ENCODE measurements at regions not wholly inside any gene's neighbourhood (a gene's known extent, or its start where the extent isn't known, plus 50 kb on each side); places are given as distances from the start of the nearest gene placed in this dataset.

DNA sequence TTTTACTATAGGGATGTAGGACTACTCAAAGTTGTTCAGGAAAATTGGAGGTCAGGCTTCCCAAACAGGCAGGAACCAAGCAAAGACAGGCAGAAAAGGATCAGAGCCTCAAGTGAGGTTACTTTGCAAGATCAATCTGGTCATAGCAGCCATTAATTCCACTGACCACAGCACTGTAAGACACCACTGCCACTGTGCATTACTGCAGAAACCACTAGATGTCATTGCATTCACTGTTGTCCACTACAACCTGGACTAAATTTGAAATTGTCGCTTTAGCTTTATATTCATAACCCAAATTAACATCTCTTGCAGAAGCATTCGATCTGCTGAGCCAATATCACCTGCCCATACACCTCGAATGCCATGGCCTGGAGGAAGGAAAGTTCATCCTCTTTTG lies 126.9 kb upstream of the UFL1 start:
- Histone ChIP-seq H3K36me3 (ENCODE audit: insufficient read depth, low read length) (no peaks in the 10 kb centered on the region), H3K9me3 (ENCODE audit: low read length) (no peaks in the 10 kb centered on the region), H3K27me3 (ENCODE audit: insufficient read depth, low read depth, low read length) (no peaks in the 10 kb centered on the region), H3K27ac (ENCODE audit: low read length) (no peak overlapping the region), H3K9me2 (ENCODE audit: insufficient read depth, low read length) (no peaks in the 10 kb centered on the region), H4K20me1 (ENCODE audit: insufficient read depth) (no peaks in the 10 kb centered on the region), H3K9ac (ENCODE audit: low read length) (no peak overlapping the region), H3K4me3 (ENCODE audit: low read length) (no peak overlapping the region), H3F3A (ENCODE audit: insufficient read depth, low read length, poor library complexity, severe bottlenecking) (no peaks in the 10 kb centered on the region), H2AFZ (ENCODE audit: low read depth, low read length) (no peak overlapping the region), H3K4me2 (ENCODE audit: low read length) (no peak overlapping the region), H3K79me2 (replicated peaks; ENCODE audit: insufficient read depth, low read length) (no peaks in the 10 kb centered on the region)
- TF ChIP-seq RAD21 (conservative IDR thresholded peaks at IDR 0.05) (peak; percentile 40), CTCF (IDR thresholded peaks at IDR 0.05; ENCODE audit: poor library complexity, severe bottlenecking) (peak; percentile 45), SMC3 (conservative IDR thresholded peaks at IDR 0.05; ENCODE audit: poor library complexity) (peak; percentile 38), POLR2AphosphoS5 (IDR thresholded peaks at IDR 0.05) (no peak), TAF1 (IDR thresholded peaks at IDR 0.05; ENCODE audit: low read depth) (no peak), MXI1 (conservative IDR thresholded peaks at IDR 0.05; ENCODE audit: poor library complexity, severe bottlenecking) (no peak)

DNA sequence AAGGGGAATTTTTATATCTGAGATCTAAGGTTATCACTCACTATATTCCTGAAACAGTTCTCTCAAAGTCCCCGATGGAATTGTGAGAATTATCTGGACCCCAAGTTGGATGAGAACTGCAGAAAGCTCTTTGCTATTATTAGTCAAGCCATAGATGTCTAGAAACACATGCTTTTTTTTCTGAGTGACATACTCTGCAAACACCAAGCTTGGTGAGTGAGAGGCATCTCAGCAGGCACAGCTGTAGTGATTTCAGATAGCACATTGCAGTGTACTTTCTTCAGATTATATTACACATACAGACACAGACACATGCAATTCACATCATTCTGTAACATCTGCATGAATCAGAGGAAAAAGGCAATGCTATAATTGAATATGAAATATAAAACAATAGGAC lies 111.1 kb upstream of the UFL1 start:
- Histone ChIP-seq H3F3A (ENCODE audit: insufficient read depth, low read length, poor library complexity, severe bottlenecking) (no peaks in the 10 kb centered on the region), H3K36me3 (ENCODE audit: insufficient read depth, low read length) (no peaks in the 10 kb centered on the region), H3K27ac (ENCODE audit: low read length) (no peak overlapping the region), H3K27me3 (ENCODE audit: insufficient read depth, low read depth, low read length) (no peaks in the 10 kb centered on the region), H3K79me2 (replicated peaks; ENCODE audit: insufficient read depth, low read length) (no peaks in the 10 kb centered on the region), H3K4me2 (ENCODE audit: low read length) (no peak overlapping the region), H3K9me2 (ENCODE audit: insufficient read depth, low read length) (no peaks in the 10 kb centered on the region), H4K20me1 (ENCODE audit: insufficient read depth) (no peaks in the 10 kb centered on the region), H2AFZ (ENCODE audit: low read depth, low read length) (no peak overlapping the region), H3K4me3 (ENCODE audit: low read length) (no peak overlapping the region), H3K9ac (ENCODE audit: low read length) (no peak overlapping the region), H3K9me3 (ENCODE audit: low read length) (no peaks in the 10 kb centered on the region)
- TF ChIP-seq EP300 (conservative IDR thresholded peaks at IDR 0.05; ENCODE audit: poor library complexity, severe bottlenecking), result peak; percentile 74
- peak; percentile 75 for TF ChIP-seq POLR2AphosphoS5 (IDR thresholded peaks at IDR 0.05)
- TF ChIP-seq SMC3 (conservative IDR thresholded peaks at IDR 0.05; ENCODE audit: poor library complexity), result no peak
- no peak for TF ChIP-seq CTCF (IDR thresholded peaks at IDR 0.05; ENCODE audit: poor library complexity, severe bottlenecking)

DNA sequence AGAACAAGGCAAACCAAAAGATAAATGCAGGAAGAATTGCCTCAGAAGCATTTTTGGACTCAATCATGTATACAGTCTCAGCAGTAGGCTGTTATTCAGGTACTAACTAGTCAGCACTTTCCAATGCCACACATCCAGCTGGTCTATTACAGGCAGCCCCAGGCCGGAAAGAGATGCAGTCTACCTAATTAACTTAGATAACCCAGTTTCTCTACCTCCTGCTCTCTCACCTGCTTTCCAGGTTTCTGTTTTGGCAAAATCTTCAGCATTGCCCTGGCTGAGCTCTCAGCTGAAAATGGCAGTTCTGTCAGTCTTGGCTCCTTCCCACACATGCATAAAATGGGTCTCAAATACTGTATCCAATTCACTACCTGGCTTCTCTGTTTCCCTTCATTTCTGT lies 101.3 kb upstream of the UFL1 start:
- TF ChIP-seq RAD21 (conservative IDR thresholded peaks at IDR 0.05) (no peak), EP300 (conservative IDR thresholded peaks at IDR 0.05; ENCODE audit: poor library complexity, severe bottlenecking) (no peak), TAF1 (IDR thresholded peaks at IDR 0.05; ENCODE audit: low read depth) (no peak), CTCF (IDR thresholded peaks at IDR 0.05; ENCODE audit: poor library complexity, severe bottlenecking) (no peak), MXI1 (conservative IDR thresholded peaks at IDR 0.05; ENCODE audit: poor library complexity, severe bottlenecking) (no peak), EZH2 (IDR thresholded peaks at IDR 0.05; ENCODE audit: borderline replicate concordance, insufficient read depth, low read length, poor library complexity, severe bottlenecking) (no peak), SMC3 (conservative IDR thresholded peaks at IDR 0.05; ENCODE audit: poor library complexity) (no peak), REST (IDR thresholded peaks at IDR 0.05; ENCODE audit: borderline replicate concordance) (no peak), POLR2AphosphoS5 (IDR thresholded peaks at IDR 0.05) (no peak)
- no peaks in the 10 kb centered on the region for H3K36me3 ChIP-seq (ENCODE audit: insufficient read depth, low read length)
- no peaks in the 10 kb centered on the region for H3K79me2 ChIP-seq (replicated peaks; ENCODE audit: insufficient read depth, low read length)
- no peak overlapping the region for H3K27ac ChIP-seq (ENCODE audit: low read length)
- H3K4me2 ChIP-seq (ENCODE audit: low read length), result no peak overlapping the region
- H3F3A ChIP-seq (ENCODE audit: insufficient read depth, low read length, poor library complexity, severe bottlenecking), result no peaks in the 10 kb centered on the region
- no peak overlapping the region for H2AFZ ChIP-seq (ENCODE audit: low read depth, low read length)
- H3K4me3 ChIP-seq (ENCODE audit: low read length), result no peak overlapping the region
- H3K27me3 ChIP-seq (ENCODE audit: insufficient read depth, low read depth, low read length), result no peaks in the 10 kb centered on the region
- no peak overlapping the region for H3K9ac ChIP-seq (ENCODE audit: low read length)
- H4K20me1 ChIP-seq (ENCODE audit: insufficient read depth), result no peaks in the 10 kb centered on the region
- no peaks in the 10 kb centered on the region for H3K9me2 ChIP-seq (ENCODE audit: insufficient read depth, low read length)
- no peaks in the 10 kb centered on the region for H3K9me3 ChIP-seq (ENCODE audit: low read length)

Data from neural cell (in vitro differentiated cells).